HG03378 (cell line): ENCODE measurements at regions not wholly inside any gene's neighbourhood (a gene's known extent, or its start where the extent isn't known, plus 50 kb on each side); places are given as distances from the start of the nearest gene placed in this dataset.

Source experiments
- ATAC-seq: cut with Tn5 transposase; IDR thresholded peaks from one replicate; pipeline ENCODE4 v1.9.1; 2021; ENCODE audit warnings: mild to moderate bottlenecking, moderate library complexity; ENCODE audit not compliant: unreplicated experiment

DNA sequence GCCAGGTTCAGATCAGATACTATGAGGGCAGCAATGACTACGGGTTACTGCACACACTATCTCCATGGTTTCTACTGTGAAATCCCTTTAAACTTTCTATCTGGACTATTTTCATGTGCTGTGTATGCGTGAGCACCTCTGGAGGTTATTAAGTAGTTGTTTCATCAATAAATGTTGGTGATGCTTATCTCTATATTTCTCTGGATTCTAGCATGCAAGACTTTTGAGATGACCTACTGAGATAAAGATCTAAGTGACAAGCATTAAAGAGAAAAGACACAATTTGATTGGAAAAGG, 194.0 kb downstream of the NRIP1 start:
- peak; percentile 4 for ATAC-seq

DNA sequence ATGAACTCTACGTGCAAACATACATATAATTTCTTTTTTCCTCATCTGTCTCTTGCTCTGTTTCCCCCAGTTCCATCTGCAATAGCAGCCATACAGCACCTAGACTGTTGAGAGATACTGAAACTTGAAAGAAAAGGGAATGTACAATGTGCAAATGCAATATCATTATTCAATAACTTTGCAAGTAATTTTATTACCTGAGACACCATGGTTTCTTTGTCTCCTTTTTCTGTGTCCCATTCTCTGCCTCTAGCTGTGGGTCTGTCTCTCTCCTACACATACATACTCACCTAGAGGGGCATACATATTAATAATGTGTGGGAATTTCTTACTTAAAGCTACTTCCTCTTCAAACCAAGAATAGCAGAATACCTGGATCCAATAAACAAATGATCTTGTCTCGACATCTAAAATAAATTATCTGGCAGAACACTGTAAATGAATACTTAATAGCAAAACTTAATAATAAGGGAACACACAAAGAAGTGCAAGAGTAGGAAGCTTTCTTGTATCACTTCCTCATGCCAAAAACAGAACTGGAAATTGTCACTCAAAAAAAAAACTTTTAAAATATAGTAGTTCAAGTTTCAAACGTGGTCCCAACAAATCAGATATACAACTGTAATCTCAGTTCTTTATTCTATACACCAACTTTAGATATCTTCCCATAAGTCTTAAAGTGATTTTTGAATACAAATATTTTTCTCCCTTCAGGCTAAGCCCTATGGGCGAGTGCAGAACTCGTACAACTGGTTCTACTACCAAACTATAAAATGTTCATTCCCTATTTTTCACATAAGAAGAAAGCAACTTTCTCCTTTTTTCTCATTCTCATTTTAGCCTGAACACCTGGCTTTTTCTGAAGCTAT, 194.6 kb downstream of the NRIP1 start:
- ATAC-seq = peak; percentile 52

DNA sequence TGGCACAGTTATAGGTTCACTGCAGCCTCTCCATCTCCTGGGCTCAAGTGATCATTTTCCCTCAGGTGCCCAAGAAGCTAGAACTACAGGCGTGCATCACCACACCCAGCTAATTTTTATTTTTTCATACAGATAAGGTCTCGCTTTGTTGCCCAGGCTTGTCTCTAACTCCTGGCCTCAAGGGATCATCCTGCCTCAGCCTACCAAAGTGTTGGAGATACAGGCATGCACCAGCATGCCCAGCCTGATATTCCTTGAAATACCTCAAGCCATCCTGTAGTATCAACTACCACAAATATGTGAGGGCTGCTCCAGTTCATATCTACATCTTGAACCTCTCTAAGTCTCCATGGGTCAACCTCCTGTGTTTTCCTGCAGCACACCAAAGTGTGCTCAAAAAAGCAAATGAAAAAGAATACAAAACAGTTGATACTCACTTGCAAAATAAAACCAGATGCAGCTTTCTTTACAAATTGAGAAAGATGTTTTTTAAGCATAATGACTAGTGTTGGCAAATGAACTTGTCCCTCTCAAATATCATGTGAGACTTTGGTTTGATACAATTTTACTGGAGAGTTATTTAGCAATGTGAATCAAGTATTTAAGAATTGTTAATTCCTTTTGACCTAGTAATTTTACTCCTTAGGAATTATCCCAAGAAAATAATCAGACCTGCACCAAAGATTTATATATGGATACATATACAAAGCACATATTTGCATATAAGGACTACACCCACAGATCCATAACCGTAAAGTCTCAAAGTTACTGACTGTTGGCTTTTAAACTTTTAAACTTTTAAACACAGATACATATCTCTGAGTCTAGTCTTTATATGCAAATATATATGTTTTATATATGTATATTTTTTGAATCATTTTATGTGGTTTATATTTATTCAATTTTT, 197.7 kb downstream of the NRIP1 start:
- ATAC-seq = no peak

DNA sequence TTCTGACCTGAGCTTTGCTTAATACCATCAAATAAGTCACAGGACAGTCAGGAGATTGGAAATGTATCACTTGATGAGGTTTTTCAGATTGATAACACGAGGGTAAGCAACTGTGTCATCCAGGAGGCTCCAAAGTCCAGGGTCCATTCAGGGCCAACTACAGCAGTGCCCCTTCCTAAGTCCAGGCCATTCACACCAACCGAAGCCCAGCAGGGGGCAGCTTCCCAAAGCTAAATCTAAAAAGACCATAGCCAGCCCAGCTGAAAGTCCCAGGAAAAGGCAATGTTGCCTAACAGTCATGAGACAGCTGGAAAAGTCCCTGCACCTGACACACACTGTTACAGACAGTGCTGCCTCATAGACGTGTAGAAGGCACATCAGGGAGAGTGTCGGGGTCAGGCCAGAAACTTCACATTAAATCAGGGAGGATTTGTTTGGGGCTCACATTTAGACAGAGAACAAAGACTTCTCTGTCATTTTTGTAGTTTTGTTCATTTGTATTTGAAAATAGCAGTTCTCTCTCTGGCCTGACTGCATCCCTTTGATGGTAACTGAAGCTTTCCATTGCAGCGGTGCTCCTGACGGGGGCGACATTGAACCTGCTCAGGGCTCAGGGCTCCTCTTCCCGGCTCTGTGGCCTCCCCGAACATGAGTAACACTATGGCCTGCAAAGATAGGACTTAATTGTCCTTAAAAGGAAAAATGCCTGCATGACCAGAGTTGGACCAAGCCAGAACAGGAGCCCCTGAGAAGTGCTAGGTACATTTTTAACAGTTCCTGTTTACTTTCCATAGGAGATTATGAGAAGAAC, 200.4 kb downstream of the NRIP1 start:
- peak; percentile 71 for ATAC-seq

DNA sequence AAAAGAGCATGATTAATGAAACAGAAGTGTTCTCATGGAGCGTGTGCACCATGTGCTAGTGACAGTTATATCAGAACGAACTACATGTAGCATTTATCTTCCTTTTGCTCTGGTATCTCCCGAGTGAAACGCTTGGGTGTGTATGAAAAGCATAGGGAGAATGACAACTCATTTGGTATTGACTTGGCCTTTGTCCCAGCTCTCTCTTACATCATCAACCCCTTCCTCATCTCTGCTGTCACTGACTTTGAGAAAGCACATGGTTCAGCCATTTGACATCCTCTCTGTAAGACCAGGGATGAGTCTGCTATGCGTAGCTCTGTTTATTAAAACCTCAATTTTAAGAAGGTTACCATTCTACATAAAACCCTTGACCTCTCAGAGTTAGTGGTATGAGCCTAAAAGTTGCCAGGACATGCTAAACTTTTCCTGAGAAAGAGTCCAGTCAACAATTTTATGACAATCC, 201.0 kb downstream of the NRIP1 start:
- ATAC-seq = no peak

DNA sequence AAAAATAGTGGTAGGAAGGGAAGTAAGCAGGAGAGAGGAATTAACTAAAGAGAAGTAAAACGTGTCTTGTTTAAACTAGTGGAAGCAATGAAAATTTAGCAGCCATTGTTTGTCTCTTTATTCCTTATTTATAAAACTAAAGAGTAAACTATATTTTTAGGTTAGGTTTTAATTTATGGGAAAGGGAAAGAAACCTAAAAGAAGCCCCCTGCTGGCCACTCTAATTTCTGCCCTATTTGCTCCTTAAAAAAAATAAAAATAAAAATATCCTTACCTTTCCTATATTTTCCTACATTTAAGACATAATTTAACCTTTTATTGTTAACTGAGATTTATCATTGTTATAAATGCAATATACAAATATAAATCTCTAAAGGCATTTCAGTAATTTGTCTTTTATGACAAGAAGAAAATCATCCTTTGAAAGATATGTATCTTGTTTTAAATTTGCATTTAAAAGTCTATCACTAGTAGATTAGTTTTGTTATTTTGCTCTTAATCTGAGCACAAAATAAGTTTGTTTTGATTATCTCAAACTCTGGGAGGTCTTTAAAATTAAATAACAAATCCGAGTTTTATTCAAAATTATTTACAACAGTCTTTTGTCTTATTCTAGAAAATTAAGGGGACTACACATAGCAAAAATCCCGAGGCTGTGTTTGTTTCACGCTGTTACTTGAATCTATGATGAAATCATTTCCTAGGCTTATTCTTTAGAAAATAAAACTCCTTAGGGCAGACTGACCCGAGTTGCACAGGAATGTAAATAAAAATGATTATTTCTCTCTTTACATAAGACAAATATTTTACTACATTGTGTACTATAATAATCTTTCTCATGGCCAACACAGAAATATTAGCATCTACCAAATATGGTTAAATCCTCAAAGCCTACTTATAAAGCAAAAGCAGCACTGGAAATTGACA, 201.7 kb downstream of the NRIP1 start:
- ATAC-seq = no peak

DNA sequence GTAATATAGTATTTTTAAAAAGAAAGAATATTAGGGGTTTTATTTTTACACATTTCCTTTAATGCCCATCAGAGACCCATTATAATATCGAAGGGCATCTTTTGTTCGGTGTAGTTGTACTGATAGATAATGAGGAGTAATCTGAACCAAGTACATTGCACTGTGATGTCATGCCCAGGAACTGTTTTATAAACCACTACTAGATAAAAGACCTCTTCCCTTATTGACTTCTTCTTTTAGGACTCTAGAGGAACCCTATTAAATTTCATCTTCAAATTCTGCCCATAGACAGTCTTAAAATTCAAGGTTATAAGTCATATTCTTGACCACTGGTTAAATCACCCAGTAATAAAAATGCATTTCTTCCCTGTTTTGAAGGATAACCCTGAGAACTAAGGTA, 206.5 kb downstream of the NRIP1 start:
- ATAC-seq = no peak

DNA sequence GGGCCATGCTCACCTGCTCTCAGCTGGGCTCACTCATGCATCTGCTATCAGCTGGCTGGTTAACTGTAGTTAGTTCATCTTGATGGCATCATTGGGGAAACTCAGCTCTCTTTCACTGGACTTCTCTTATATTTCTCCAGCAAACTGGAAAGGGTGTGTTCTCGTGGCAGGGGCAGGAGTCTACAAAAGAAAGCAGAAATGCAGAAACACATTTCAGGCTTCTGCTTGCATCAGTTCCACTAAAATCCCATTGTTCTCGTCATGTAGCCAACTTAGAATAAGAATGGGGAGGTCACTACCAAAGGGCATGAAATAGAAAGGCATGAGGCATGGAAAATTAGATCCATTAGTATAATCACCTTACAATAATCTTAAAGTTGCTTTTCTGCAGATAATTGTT, 207.3 kb downstream of the NRIP1 start:
- ATAC-seq = no peak

DNA sequence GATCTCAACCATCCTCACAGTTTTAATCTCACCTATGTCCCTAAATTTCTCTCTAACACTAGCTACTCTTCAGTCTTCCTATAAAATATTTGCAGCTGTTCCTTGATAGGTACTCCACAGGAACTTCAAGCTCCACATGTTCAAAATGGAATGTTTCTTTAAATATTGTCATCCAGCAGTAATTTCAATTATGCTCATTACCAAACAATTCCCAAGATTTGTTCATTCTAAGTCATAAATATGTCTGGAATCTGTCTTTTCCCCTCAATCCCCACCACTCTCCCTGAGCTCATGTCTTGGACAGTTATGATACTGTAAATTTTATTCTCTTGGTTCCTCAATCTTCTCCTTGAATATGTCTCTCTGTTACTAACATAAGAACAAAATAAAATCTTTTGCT, 214.4 kb downstream of the NRIP1 start:
- no peak for ATAC-seq

DNA sequence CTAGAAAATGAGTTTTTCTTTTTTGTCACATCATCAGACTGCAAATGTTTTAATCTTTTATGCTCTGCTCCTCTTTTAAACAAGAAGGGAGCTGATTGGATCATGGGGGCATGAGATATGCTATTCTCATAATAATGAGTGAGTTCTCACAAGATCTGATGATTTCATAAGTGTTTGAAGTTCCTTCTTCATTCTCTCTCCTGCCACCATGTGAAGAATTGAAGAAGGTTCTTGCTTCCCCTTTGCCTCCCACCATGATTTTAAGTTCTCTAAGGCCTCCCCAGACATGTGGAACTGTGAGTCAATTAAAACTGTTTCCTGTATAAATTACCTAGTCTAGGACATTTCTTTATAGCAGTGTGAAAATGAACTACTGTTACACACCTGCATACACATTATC, 218.2 kb downstream of the NRIP1 start:
- no peak for ATAC-seq

DNA sequence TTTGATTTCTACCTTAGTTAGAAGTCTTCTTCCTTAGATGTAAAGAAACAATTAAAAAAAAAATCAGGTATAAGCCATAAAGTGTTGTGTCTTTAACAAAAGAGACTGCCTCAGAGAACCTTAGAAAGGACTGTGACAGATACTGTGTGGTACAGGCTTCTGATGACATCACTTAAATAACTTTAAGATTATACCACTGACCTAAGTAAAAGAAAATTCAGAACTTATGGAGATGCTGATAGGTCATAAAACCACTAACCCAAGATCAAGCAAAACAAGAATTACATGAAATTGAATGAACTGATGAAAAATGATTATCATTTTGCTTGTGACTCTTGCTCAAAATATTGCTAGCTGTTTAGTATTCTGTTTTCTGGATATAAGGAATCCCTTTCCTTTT, 220.8 kb downstream of the NRIP1 start:
- no peak for ATAC-seq

DNA sequence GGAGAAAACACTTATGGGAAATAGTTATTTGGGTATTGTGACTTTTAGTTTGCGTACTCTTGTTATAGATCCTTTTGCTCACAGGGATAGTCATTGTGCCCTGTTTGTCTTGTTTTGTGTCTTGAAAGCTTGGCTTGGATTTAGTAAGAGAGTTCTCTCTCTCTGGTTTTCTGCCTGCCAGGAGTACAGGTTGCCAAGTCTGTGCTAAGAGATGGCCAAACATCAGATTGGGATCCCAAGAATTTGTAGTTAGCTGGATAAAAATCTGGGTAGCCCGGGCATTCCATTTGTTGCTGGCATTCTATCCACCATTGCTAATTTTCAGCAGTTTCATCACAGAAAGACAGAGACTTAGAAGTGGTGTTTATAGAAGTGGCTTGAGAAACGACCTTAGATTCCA, 222.2 kb downstream of the NRIP1 start:
- no peak for ATAC-seq

DNA sequence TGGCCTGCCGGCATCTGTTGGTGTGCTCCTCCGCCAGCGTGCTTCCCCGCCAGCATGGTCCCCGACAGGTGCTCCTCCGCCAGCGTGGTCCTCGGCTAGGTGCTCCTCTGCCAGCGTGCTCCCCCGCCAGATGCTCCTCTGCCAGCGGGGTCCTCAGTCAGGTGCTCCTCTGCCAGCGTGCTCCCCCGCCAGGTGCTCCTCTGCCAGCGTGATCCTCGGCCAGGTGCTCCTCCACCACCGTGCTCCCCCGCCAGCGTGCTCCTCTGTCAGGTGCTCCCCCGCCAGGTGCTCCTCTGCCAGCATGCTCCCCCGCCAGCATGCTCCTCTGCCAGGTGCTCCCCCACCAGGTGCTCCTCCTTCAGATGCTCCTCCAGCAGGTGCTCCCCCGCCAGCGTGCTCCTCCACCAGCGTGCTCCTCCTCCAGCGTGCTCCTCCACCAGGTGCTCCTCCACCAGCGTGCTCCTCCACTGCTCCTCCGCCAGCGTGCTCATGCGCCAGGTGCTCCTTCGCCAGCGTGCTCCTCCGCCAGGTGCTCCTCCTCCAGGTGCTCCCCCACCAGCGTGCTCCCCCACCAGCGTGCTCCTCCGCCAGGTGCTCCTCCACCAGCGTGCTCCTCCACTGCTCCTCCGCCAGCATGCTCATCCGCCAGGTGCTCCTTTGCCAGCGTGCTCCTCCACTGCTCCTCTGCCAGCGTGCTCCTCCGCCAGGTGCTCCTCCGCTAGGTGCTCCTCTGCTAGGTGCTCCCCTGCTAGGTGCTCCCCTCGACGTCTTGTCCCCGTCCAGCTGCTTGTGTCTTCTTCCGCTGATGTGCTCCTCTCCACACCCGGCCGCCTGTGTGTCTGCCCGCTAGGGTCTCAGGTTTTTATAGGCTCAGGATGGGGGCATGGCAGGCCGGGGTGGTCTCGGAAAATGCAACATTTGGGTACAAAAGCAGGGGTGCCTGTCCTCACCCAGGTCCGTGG, 223.0 kb downstream of the NRIP1 start:
- ATAC-seq = no peak

DNA sequence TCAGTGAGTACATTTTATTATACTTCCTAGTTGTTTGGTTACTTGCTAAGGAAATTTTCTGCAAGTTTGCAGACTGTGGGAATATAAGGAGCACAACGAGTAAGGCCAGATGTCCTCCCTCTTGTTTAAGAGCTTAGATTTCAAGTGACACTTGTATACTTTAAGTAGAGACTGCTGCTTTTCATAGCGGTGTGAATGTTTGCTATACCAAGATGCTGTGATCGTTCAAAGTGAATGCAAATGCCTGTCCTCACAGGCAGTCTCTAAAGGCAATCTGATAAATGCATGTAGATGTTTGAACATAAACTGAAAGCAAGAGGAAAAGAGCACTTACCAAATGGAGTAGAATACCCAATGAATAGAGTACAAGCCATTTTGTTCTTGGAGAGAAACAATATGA, 226.4 kb downstream of the NRIP1 start:
- ATAC-seq = no peak

DNA sequence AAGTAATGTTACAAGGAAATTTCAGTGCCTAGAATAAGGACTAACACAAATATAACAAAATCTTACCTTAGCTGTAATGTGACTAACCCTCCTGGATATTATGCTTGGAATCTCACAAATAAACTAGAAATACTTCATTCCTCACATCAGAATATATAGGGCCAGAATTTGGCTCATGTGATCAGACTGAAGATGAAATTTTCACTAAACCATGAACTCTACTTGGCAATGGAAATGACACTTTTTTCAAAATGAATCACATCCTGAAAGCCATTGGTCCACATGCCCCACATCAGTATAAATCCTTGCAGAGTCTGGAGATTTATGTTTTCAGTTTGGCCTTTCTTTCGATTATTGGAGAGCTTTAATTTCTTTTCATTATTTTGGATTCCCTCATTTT, 227.8 kb downstream of the NRIP1 start:
- no peak for ATAC-seq

DNA sequence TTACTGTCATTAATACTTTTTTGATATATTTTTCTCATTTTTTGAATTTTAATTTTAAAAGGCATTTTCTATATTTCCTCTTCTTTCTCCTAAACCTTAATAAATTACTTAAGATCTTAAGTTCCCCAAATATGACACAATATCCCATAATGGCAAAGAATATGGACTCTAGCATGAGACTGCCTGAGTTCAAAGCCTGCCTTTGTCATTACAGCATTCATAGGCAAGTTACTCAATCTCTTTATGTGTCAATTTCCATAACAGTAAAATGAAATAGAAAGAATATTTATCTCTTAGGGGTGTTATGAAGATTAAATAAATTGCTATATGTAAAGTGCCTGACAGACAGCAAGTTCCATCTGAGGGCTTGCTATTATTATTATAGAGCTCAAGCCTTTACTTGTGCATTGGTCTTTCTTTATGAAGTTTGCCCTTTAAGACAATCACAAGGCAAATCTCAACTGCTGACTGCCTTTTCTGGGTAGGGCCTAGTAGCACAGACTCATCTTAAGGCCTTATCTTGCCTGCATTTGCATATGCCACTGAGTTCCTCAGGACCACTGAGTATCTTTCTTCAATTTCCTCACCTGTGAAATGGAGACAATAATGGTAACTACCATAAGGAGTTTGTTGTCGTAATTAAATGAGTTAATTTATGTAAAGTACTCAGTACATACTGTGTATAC, 231.0 kb downstream of the NRIP1 start:
- no peak for ATAC-seq

DNA sequence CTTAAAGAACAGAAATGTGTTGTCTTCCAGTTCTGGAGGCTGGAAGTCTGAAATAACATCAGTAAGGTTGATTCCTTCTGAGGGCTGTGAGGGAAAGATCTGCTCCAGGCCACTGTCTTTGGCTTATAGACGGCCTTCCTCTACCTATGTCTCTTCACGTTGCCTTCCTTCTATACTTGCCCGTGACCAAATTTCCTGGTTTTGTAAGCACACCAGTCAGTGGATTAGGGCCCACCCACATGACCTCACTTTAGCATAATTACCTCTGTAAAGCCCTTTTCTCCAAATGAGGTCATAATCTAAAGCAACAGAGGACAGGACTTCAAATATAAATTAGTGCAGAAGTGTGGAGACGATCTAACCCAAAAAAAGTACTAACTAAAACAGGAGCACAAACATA, 231.6 kb downstream of the NRIP1 start:
- ATAC-seq = no peak

DNA sequence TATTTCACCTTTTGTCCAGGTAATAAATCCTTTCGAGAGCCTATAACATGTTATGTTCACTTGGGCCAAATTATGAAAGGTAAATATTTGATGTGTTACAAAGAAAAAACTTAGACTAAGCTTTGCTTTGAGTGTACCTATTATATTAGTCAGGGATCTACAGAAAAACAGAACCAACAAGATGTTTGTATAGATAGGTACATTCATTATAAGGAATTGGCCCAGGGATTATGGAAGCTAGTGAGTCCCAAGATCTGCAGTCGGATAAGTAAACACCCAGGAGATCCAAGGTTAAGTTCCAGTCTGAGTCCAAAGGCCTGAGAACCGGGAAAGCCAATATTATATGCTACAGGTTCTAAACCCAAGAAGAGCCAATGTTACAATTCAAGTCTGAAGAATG, 234.5 kb downstream of the NRIP1 start:
- no peak for ATAC-seq

DNA sequence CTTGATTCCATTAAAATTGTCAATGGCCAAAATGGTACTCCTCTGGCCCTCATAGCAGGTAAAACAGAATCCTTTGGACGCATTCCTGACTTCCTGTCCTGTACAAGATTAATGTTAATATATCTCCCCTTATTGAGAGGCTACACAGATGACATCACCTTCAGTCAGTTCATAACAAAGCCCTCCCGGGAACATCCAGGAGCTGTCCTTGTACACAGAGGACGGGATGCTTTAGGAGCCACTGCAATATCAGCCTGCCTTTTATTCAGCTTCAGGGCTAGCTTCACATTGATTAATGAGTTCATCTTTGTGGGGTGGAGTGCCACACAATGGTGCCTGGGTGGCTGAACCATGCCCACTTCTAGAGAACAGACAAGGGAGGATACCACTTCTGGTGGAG, 235.1 kb downstream of the NRIP1 start:
- ATAC-seq = no peak
